Right lung (tissue), 2 donors: ENCODE measurements at regions not wholly inside any gene's neighbourhood (a gene's known extent, or its start where the extent isn't known, plus 50 kb on each side); places are given as distances from the start of the nearest gene placed in this dataset.
"Not testable (repeated sequence)": the region's sequence is repeated elsewhere in the genome, so short reads cannot be mapped to it uniquely, and the experiment has no call there.

ENCODE experiments used
- DNase-seq, 2 donors: peaks; one replicate each; pipeline ENCODE4 v3.0.0-alpha.2; 2013

GRCh38 chr4:126922328-126922938 lies 710.3 kb upstream of the INTU start:
- not testable (repeated sequence) for DNase-seq

GRCh38 chr4:126924237-126924636 lies 708.5 kb upstream of the INTU start:
- no peak for DNase-seq

- not testable (repeated sequence) for DNase-seq
Observed at GRCh38 chr4:126930059-126930458, 702.7 kb upstream of the INTU start.

- DNase-seq: no peak
Observed at GRCh38 chr4:126935801-126936200, 697.0 kb upstream of the INTU start.

GRCh38 chr4:126937342-126937741 lies 695.4 kb upstream of the INTU start:
- DNase-seq: no peak

DNA sequence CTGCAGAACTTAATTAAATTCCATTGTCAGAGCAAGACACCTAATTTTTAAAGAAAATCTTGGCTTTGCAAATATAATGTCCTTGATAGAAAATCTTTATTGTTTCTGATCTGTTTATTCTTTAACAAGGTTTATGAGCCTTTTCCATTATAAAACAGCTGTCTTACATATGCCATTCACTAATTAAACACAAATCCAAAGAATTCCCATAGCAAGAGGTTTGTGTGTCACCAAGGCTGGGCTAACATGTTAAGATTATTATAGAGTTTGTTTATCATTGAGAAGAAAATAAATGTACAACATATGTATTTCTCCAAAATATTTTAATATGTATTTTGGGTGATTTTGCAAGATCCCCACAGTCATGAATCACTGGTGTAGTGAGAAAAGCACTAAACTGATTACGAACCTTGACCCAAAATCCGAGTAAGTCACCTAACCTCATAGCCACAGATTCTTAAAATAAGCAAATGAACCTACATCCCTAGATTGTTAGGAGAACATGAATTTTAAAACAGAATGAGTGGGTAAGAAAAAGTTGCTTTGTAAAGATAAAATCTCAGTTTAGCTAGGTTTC lies 694.8 kb upstream of the INTU start:
- DNase-seq: peak; percentile 21 to 33

- DNase-seq: no peak
Observed at GRCh38 chr4:126939401-126939800, 693.4 kb upstream of the INTU start.

DNA sequence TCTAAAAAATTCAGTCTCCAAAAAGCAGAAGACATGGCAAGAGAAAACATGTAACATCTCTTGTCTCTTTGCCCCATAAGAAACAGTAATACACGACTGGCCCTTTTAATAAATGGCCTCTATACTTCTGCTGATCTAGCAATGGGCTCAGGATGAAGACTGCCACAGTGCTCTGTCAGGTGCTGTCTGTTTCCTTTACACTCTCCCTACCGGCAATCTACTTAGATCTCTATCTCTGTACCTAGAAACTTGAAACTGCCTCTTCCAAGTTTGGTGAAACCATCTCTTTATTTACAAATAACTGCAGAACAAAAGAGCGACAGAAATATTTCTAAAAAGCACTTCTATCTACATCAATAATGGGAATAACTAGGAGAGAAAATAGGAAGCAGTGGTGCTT lies 685.2 kb upstream of the INTU start:
- DNase-seq: no peak

DNA sequence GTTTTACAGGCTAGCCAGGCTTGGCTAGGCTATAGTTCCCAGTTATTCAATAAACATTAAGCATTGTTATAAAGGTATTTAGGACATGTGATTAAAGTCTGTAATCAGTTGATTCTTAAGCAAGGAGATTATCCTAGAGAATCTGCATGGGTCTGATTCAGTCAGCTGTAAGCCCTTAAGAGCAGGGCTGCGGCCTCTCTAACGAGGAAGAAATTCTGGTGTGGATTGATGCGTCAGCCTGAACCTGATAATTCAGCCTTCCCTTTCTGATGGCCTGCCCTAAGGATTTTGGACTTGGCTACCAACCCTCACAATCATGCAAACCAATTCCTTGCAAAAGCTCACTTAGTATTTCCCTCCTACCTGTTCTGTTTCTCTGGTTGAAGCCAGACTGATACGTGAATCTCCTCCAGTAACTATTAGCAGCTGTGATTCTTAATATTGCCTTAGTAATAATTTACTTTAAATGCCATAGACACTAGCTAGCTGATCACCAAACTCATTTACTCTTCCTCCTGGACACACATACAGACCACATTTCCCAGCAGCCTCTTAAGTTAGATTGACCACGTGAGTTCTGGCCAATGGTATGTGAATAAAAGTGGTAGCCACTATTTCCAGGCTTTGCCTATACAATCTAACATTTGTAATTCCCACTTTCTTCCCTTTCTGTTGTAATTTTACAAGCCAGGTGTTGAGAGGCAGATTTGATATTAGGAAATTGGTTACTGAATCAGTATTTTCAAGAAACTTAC lies 678.0 kb upstream of the INTU start:
- no peak for DNase-seq

- no peak for DNase-seq
Observed at GRCh38 chr4:126955292-126956183, 677.2 kb upstream of the INTU start.

GRCh38 chr4:126956184-126956897 lies 676.4 kb upstream of the INTU start:
- DNase-seq: no peak

- no peak for DNase-seq
Observed at GRCh38 chr4:126957556-126957955, 675.2 kb upstream of the INTU start.

DNA sequence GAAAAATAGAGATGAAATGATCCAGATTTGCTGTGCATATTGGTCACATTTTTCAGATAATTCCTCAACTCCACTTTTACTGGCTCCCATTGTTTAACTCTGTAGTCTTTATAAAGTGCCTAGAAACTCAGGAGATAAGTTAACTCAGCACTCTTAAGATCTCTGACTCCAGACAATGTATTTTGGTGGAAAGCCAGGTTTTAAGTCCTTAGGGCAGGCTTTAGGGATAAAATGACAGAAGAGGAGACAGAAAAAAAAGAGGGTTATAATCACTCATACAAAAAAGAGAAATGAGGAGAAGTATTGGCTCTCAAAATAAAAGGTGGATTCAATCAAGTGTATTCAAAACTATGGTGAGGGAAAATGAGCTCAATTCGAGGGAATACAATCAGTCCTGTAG lies 674.8 kb upstream of the INTU start:
- DNase-seq: no peak

DNA sequence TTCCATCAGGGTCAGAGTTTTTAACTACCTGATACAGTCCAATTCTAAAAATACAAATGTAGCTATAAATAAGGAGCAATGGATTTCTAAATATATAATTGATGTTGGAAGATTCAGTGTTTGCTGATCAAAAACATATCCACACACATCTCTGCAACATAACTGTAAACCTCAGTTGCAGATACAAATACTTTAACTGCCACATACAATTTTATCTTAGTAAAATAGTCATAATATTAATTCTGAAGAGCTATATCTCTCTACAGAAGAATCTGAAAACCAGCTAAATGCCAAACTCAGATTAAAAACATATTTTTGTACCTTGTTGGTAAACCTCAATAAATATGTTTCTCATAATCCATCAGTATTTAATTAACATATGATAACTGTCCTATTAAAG lies 674.3 kb upstream of the INTU start:
- DNase-seq: no peak

DNA sequence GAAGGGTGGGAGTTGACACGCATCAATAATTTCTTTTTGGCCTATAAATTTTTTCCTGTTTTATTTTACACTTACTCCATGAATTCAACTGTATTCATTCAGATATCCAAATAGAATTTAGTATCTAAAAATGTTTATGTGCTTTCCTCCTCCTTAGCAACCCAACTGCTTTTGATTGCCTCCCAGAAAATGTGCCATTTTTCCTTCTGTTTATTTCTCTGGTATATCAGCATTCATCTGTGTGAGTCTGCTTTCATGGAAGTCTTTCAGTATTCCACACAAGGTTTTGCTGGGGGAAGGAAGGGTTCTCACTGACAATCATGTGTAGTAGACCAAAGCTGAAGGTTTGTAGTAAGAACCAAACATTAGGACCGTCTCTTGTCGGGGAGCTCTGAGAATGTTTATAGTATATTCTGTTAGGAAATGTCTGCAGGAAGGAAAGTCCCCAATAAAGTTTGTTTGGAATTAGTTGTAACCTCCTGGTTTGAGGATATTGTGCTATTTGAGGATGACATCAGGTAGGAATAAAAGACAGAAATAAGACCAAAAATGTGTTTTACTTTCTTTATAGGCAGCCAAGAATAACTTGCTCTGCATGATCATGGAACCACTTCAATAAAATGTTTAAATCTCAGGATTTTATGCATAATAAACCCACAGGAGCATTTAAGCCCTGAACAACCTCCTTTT lies 673.6 kb upstream of the INTU start:
- no peak for DNase-seq

- no peak for DNase-seq
Observed at GRCh38 chr4:126960760-126961159, 672.0 kb upstream of the INTU start.

- no peak for DNase-seq
Observed at GRCh38 chr4:126961661-126962060, 671.1 kb upstream of the INTU start.

- no peak for DNase-seq
Observed at GRCh38 chr4:126965877-126966276, 666.9 kb upstream of the INTU start.

- DNase-seq: peak in 1 of 2 donors; percentile 21
Observed at GRCh38 chr4:126969360-126970235, 663.2 kb upstream of the INTU start.

GRCh38 chr4:126973201-126973600 lies 659.6 kb upstream of the INTU start:
- DNase-seq: no peak
